ENCODE measurements at regions not wholly inside any gene's neighbourhood (a gene's known extent, or its start where the extent isn't known, plus 50 kb on each side); places are given as distances from the start of the nearest gene placed in this dataset.

- H3K36me3 ChIP-seq (ENCODE audit: control insufficient read depth, insufficient read depth, low read length, severe bottlenecking), result no peaks in the 10 kb centered on the region
- H3K27me3 ChIP-seq (replicated peaks; ENCODE audit: control insufficient read depth, insufficient read depth, low read length), result no peaks in the 10 kb centered on the region
- DNase-seq (ENCODE audit: low read depth), result no peak
- H3K4me1 ChIP-seq (ENCODE audit: control insufficient read depth, insufficient read depth, low read length), result no peaks in the 10 kb centered on the region
- H3K9me3 ChIP-seq (ENCODE audit: control insufficient read depth, low read length), result peaks cover 3% of the 10 kb centered on the region
- H3K9ac ChIP-seq (ENCODE audit: low read length), result no peak overlapping the region
- H3K4me3 ChIP-seq (ENCODE audit: low read length), result no peak overlapping the region
Measured at GRCh38 chr13:33891196-33891742, 73.3 kb downstream of the RFC3 start.

- Histone ChIP-seq H3K4me1 (ENCODE audit: control insufficient read depth, insufficient read depth, low read length) (no peaks in the 10 kb centered on the region), H3K9ac (ENCODE audit: low read length) (no peak overlapping the region), H3K27me3 (replicated peaks; ENCODE audit: control insufficient read depth, insufficient read depth, low read length) (no peaks in the 10 kb centered on the region), H3K4me3 (ENCODE audit: low read length) (no peak overlapping the region), H3K9me3 (ENCODE audit: control insufficient read depth, low read length) (peaks cover 7% of the 10 kb centered on the region), H3K36me3 (ENCODE audit: control insufficient read depth, insufficient read depth, low read length, severe bottlenecking) (no peaks in the 10 kb centered on the region)
- DNase-seq (ENCODE audit: low read depth), result no peak
Measured at GRCh38 chr13:33893559-33893958, 75.6 kb downstream of the RFC3 start.

- H3K9me3 ChIP-seq (ENCODE audit: control insufficient read depth, low read length), result peaks cover 9% of the 10 kb centered on the region
- no peak for DNase-seq (ENCODE audit: low read depth)
- no peak overlapping the region for H3K9ac ChIP-seq (ENCODE audit: low read length)
- no peaks in the 10 kb centered on the region for H3K4me1 ChIP-seq (ENCODE audit: control insufficient read depth, insufficient read depth, low read length)
- H3K4me3 ChIP-seq (ENCODE audit: low read length), result no peak overlapping the region
- no peaks in the 10 kb centered on the region for H3K27me3 ChIP-seq (replicated peaks; ENCODE audit: control insufficient read depth, insufficient read depth, low read length)
- no peaks in the 10 kb centered on the region for H3K36me3 ChIP-seq (ENCODE audit: control insufficient read depth, insufficient read depth, low read length, severe bottlenecking)
Measured at GRCh38 chr13:33904431-33904830, 86.5 kb downstream of the RFC3 start.

- H3K4me1 ChIP-seq (ENCODE audit: control insufficient read depth, insufficient read depth, low read length), result no peaks in the 10 kb centered on the region
- DNase-seq (ENCODE audit: low read depth), result no peak
- H3K9me3 ChIP-seq (ENCODE audit: control insufficient read depth, low read length), result no peaks in the 10 kb centered on the region
- H3K4me3 ChIP-seq (ENCODE audit: low read length), result no peak overlapping the region
- H3K27me3 ChIP-seq (replicated peaks; ENCODE audit: control insufficient read depth, insufficient read depth, low read length), result no peaks in the 10 kb centered on the region
- H3K9ac ChIP-seq (ENCODE audit: low read length), result no peak overlapping the region
- no peaks in the 10 kb centered on the region for H3K36me3 ChIP-seq (ENCODE audit: control insufficient read depth, insufficient read depth, low read length, severe bottlenecking)
Measured at GRCh38 chr13:33908116-33908515, 90.2 kb downstream of the RFC3 start.

GRCh38 chr13:33910255-33910654, 92.3 kb downstream of the RFC3 start:
- Histone ChIP-seq H3K27me3 (replicated peaks; ENCODE audit: control insufficient read depth, insufficient read depth, low read length) (no peaks in the 10 kb centered on the region), H3K36me3 (ENCODE audit: control insufficient read depth, insufficient read depth, low read length, severe bottlenecking) (no peaks in the 10 kb centered on the region), H3K4me1 (ENCODE audit: control insufficient read depth, insufficient read depth, low read length) (no peaks in the 10 kb centered on the region), H3K9ac (ENCODE audit: low read length) (no peak overlapping the region), H3K4me3 (ENCODE audit: low read length) (no peak overlapping the region), H3K9me3 (ENCODE audit: control insufficient read depth, low read length) (no peaks in the 10 kb centered on the region)
- DNase-seq (ENCODE audit: low read depth), result no peak

- Histone ChIP-seq H3K4me1 (ENCODE audit: control insufficient read depth, insufficient read depth, low read length) (no peaks in the 10 kb centered on the region), H3K4me3 (ENCODE audit: low read length) (no peak overlapping the region), H3K36me3 (ENCODE audit: control insufficient read depth, insufficient read depth, low read length, severe bottlenecking) (no peaks in the 10 kb centered on the region), H3K9me3 (ENCODE audit: control insufficient read depth, low read length) (no peaks in the 10 kb centered on the region), H3K9ac (ENCODE audit: low read length) (no peak overlapping the region), H3K27me3 (replicated peaks; ENCODE audit: control insufficient read depth, insufficient read depth, low read length) (no peaks in the 10 kb centered on the region)
- DNase-seq (ENCODE audit: low read depth), result no peak
Measured at GRCh38 chr13:33911521-33911920, 93.6 kb downstream of the RFC3 start.

DNA sequence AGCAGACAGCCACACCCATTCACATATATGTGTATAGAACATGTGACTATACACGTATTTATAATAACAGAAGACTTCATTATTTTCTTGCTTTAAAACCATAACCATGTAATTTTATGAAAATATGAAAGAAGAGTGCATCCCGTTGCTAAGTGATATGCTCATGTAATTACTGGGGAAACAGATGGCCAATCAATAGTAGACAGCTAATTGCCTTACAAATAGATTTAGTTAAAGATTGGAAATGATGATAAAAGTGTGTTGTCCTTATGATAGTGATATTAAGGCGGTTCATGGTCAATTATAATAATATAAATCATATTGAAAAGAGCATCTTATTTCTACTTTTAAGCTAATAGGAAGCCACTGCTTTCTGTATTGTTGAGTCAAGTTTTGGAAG, 95.9 kb downstream of the RFC3 start:
- DNase-seq (ENCODE audit: low read depth), result no peak
- Histone ChIP-seq H3K4me3 (ENCODE audit: low read length) (no peak overlapping the region), H3K9me3 (ENCODE audit: control insufficient read depth, low read length) (no peaks in the 10 kb centered on the region), H3K27me3 (replicated peaks; ENCODE audit: control insufficient read depth, insufficient read depth, low read length) (no peaks in the 10 kb centered on the region), H3K9ac (ENCODE audit: low read length) (no peak overlapping the region), H3K4me1 (ENCODE audit: control insufficient read depth, insufficient read depth, low read length) (peaks cover 12% of the 10 kb centered on the region), H3K36me3 (ENCODE audit: control insufficient read depth, insufficient read depth, low read length, severe bottlenecking) (no peaks in the 10 kb centered on the region)

- no peaks in the 10 kb centered on the region for H3K27me3 ChIP-seq (replicated peaks; ENCODE audit: control insufficient read depth, insufficient read depth, low read length)
- no peak for DNase-seq (ENCODE audit: low read depth)
- H3K9me3 ChIP-seq (ENCODE audit: control insufficient read depth, low read length), result no peaks in the 10 kb centered on the region
- H3K4me1 ChIP-seq (ENCODE audit: control insufficient read depth, insufficient read depth, low read length), result peaks cover 17% of the 10 kb centered on the region
- H3K9ac ChIP-seq (ENCODE audit: low read length), result no peak overlapping the region
- H3K36me3 ChIP-seq (ENCODE audit: control insufficient read depth, insufficient read depth, low read length, severe bottlenecking), result no peaks in the 10 kb centered on the region
- no peak overlapping the region for H3K4me3 ChIP-seq (ENCODE audit: low read length)
Measured at GRCh38 chr13:33917190-33917589, 99.2 kb downstream of the RFC3 start.

GRCh38 chr13:33918199-33918932, 100.4 kb downstream of the RFC3 start:
- H3K9me3 ChIP-seq (ENCODE audit: control insufficient read depth, low read length), result no peaks in the 10 kb centered on the region
- peak overlapping the region; percentile 18 for H3K9ac ChIP-seq (ENCODE audit: low read length)
- DNase-seq (ENCODE audit: low read depth), result peak; percentile 95

DNA sequence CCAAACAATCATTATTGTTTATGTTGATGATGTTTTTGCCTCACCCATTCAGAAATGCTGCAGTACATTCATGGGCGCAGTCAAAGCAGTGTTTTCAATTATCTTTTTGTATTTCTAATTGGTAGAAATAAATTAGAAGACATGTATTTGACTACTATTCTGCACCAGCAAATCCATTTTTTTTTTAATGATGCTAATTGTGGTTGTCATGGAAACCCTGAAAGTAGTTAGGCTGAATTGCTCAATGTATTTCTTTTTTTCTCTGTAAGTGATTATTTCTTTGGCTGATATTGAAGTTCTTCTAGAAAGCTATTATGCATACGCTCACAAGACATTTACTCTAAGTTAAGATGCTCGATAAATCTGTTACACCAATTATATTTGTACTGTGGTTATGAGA, 101.2 kb downstream of the RFC3 start:
- no peaks in the 10 kb centered on the region for H3K36me3 ChIP-seq (ENCODE audit: control insufficient read depth, insufficient read depth, low read length, severe bottlenecking)
- peaks cover 17% of the 10 kb centered on the region for H3K4me1 ChIP-seq (ENCODE audit: control insufficient read depth, insufficient read depth, low read length)
- H3K9me3 ChIP-seq (ENCODE audit: control insufficient read depth, low read length), result no peaks in the 10 kb centered on the region
- no peaks in the 10 kb centered on the region for H3K27me3 ChIP-seq (replicated peaks; ENCODE audit: control insufficient read depth, insufficient read depth, low read length)
- peak; percentile 43 for DNase-seq (ENCODE audit: low read depth)
- peak overlapping the region; percentile 18 for H3K9ac ChIP-seq (ENCODE audit: low read length)
- H3K4me3 ChIP-seq (ENCODE audit: low read length), result peak overlapping the region; percentile 47

More at GRCh38 chr13:33918199-33918932, 100.4 kb downstream of the RFC3 start:
- Histone ChIP-seq H3K27me3 (replicated peaks; ENCODE audit: control insufficient read depth, insufficient read depth, low read length) (no peaks in the 10 kb centered on the region), H3K4me3 (ENCODE audit: low read length) (peak overlapping the region; percentile 47), H3K4me1 (ENCODE audit: control insufficient read depth, insufficient read depth, low read length) (peaks cover 17% of the 10 kb centered on the region), H3K36me3 (ENCODE audit: control insufficient read depth, insufficient read depth, low read length, severe bottlenecking) (no peaks in the 10 kb centered on the region)

- Histone ChIP-seq H3K27me3 (replicated peaks; ENCODE audit: control insufficient read depth, insufficient read depth, low read length) (no peaks in the 10 kb centered on the region), H3K4me1 (ENCODE audit: control insufficient read depth, insufficient read depth, low read length) (peaks cover 12% of the 10 kb centered on the region), H3K4me3 (ENCODE audit: low read length) (no peak overlapping the region), H3K36me3 (ENCODE audit: control insufficient read depth, insufficient read depth, low read length, severe bottlenecking) (no peaks in the 10 kb centered on the region), H3K9me3 (ENCODE audit: control insufficient read depth, low read length) (no peaks in the 10 kb centered on the region), H3K9ac (ENCODE audit: low read length) (no peak overlapping the region)
- DNase-seq (ENCODE audit: low read depth), result no peak
Measured at GRCh38 chr13:33925563-33925962, 107.6 kb downstream of the RFC3 start.

DNA sequence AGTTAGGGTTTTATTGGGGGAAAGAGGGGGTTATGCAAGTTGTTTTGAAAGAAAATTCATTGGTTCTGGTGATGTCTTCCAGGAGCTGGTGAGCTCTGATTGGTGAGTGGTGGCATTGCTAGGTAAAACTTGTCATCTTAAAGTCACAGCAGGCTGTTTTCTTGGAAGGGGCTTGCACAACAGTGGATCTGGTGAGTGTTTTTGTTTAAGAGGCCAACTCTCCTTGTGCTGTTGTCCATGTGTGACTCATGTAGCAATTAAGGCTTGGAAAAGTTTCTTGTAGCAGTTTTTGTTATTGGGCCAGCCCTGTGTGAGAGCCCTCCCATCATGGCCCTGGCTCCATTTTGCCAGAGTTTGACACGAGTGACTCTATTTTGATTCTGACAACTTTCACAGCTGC, 109.4 kb downstream of the RFC3 start:
- no peaks in the 10 kb centered on the region for H3K36me3 ChIP-seq (ENCODE audit: control insufficient read depth, insufficient read depth, low read length, severe bottlenecking)
- no peaks in the 10 kb centered on the region for H3K9me3 ChIP-seq (ENCODE audit: control insufficient read depth, low read length)
- no peak overlapping the region for H3K9ac ChIP-seq (ENCODE audit: low read length)
- H3K4me1 ChIP-seq (ENCODE audit: control insufficient read depth, insufficient read depth, low read length), result peaks cover 12% of the 10 kb centered on the region
- no peak overlapping the region for H3K4me3 ChIP-seq (ENCODE audit: low read length)
- peak; percentile 67 for DNase-seq (ENCODE audit: low read depth)
- H3K27me3 ChIP-seq (replicated peaks; ENCODE audit: control insufficient read depth, insufficient read depth, low read length), result no peaks in the 10 kb centered on the region

Data from adipocyte (in vitro differentiated cells).